ENCODE measurements at regions not wholly inside any gene's neighbourhood (a gene's known extent, or its start where the extent isn't known, plus 50 kb on each side); places are given as distances from the start of the nearest gene placed in this dataset.
"Not testable (repeated sequence)": the region's sequence is repeated elsewhere in the genome, so short reads cannot be mapped to it uniquely, and the experiment has no call there.

GRCh38 chr20:1815502-1816085, 79.6 kb upstream of the SIRPA start:
- Histone ChIP-seq H3K27ac (ENCODE audit: low read depth, low read length, poor library complexity, severe bottlenecking) (no peak overlapping the region), H3K27me3 (ENCODE audit: insufficient read depth, low read length) (no peaks in the 10 kb centered on the region), H3K36me3 (ENCODE audit: insufficient read depth, low read length) (no peaks in the 10 kb centered on the region), H3K9ac (ENCODE audit: low read length) (no peak overlapping the region), H3K4me3 (ENCODE audit: low read depth, low read length, poor library complexity, severe bottlenecking) (no peak overlapping the region), H3K4me2 (ENCODE audit: low read length) (no peak overlapping the region), H3K4me1 (ENCODE audit: insufficient read depth, low read length, severe bottlenecking) (no peaks in the 10 kb centered on the region), H2AFZ (ENCODE audit: low read length) (no peak overlapping the region), H3K9me3 (ENCODE audit: low read length) (no peaks in the 10 kb centered on the region), H3F3A (ENCODE audit: insufficient read depth, low read length) (no peaks in the 10 kb centered on the region), H3K79me2 (ENCODE audit: insufficient read depth, low read length) (no peaks in the 10 kb centered on the region), H3K9me2 (ENCODE audit: low read depth, low read length) (no peaks in the 10 kb centered on the region), H4K20me1 (ENCODE audit: insufficient read depth, low read length) (no peaks in the 10 kb centered on the region)
- no peak for TF ChIP-seq EZH2 (IDR thresholded peaks at IDR 0.05; ENCODE audit: borderline replicate concordance, low read length)
- no peak for TF ChIP-seq CTCF (IDR thresholded peaks at IDR 0.05; ENCODE audit: low read length)

GRCh38 chr20:1814861-1815260, 80.3 kb upstream of the SIRPA start:
- H3K4me2 ChIP-seq (ENCODE audit: low read length); H3K9me2 ChIP-seq (ENCODE audit: low read depth, low read length); H3K4me3 ChIP-seq (ENCODE audit: low read depth, low read length, poor library complexity, severe bottlenecking); H3K4me1 ChIP-seq (ENCODE audit: insufficient read depth, low read length, severe bottlenecking); H3K27me3 ChIP-seq (ENCODE audit: insufficient read depth, low read length); H3K9me3 ChIP-seq (ENCODE audit: low read length); H3K27ac ChIP-seq (ENCODE audit: low read depth, low read length, poor library complexity, severe bottlenecking); H3K9ac ChIP-seq (ENCODE audit: low read length); H4K20me1 ChIP-seq (ENCODE audit: insufficient read depth, low read length); H3F3A ChIP-seq (ENCODE audit: insufficient read depth, low read length); H2AFZ ChIP-seq (ENCODE audit: low read length); H3K36me3 ChIP-seq (ENCODE audit: insufficient read depth, low read length); H3K79me2 ChIP-seq (ENCODE audit: insufficient read depth, low read length): not testable (repeated sequence)

GRCh38 chr20:1813674-1814635, 81.3 kb upstream of the SIRPA start:
- no peak overlapping the region for H3K27ac ChIP-seq (ENCODE audit: low read depth, low read length, poor library complexity, severe bottlenecking)

More at GRCh38 chr20:1813674-1814635, 81.3 kb upstream of the SIRPA start:
- Histone ChIP-seq H4K20me1 (ENCODE audit: insufficient read depth, low read length) (no peaks in the 10 kb centered on the region), H3K4me2 (ENCODE audit: low read length) (no peak overlapping the region), H3F3A (ENCODE audit: insufficient read depth, low read length) (no peaks in the 10 kb centered on the region), H3K9me3 (ENCODE audit: low read length) (no peaks in the 10 kb centered on the region), H3K79me2 (ENCODE audit: insufficient read depth, low read length) (no peaks in the 10 kb centered on the region), H3K27me3 (ENCODE audit: insufficient read depth, low read length) (no peaks in the 10 kb centered on the region), H3K4me3 (ENCODE audit: low read depth, low read length, poor library complexity, severe bottlenecking) (no peak overlapping the region), H2AFZ (ENCODE audit: low read length) (no peak overlapping the region), H3K36me3 (ENCODE audit: insufficient read depth, low read length) (no peaks in the 10 kb centered on the region), H3K4me1 (ENCODE audit: insufficient read depth, low read length, severe bottlenecking) (no peaks in the 10 kb centered on the region), H3K9me2 (ENCODE audit: low read depth, low read length) (no peaks in the 10 kb centered on the region), H3K9ac (ENCODE audit: low read length) (no peak overlapping the region)
- TF ChIP-seq CTCF (IDR thresholded peaks at IDR 0.05; ENCODE audit: low read length) (no peak), EZH2 (IDR thresholded peaks at IDR 0.05; ENCODE audit: borderline replicate concordance, low read length) (no peak)

Data from OCI-LY1 (cell line).